H9 (cell line): ENCODE measurements at regions not wholly inside any gene's neighbourhood (a gene's known extent, or its start where the extent isn't known, plus 50 kb on each side); places are given as distances from the start of the nearest gene placed in this dataset.

Experiments
- DNase-seq: peaks from one replicate; pipeline ENCODE4 v3.0.0-alpha.2; 2017
- H2AFZ ChIP-seq: one replicate; pipeline ENCODE4 v1.6.1; 2013; ENCODE audit warnings: mild to moderate bottlenecking, low read length, control low read depth, moderate library complexity
- H2AK5ac ChIP-seq: 2 replicates; pipeline ENCODE4 v1.6.1; 2013; ENCODE audit warnings: low read length, control low read depth, mixed read lengths; ENCODE audit not compliant: insufficient read length
- H2BK120ac ChIP-seq: one replicate; pipeline ENCODE4 v1.6.1; 2013; ENCODE audit warnings: low read depth, mild to moderate bottlenecking, low read length, control low read depth, inconsistent platforms; ENCODE audit not compliant: poor library complexity, severe bottlenecking
- H2BK12ac ChIP-seq: 2 replicates; pipeline ENCODE4 v1.6.1; 2013; ENCODE audit warnings: low read length, control low read depth, mixed read lengths, low read depth; ENCODE audit not compliant: insufficient read length
- H2BK15ac ChIP-seq: 2 replicates; pipeline ENCODE4 v1.6.1; 2013; ENCODE audit warnings: low read depth, low read length, control low read depth
- H2BK20ac ChIP-seq: one replicate; pipeline ENCODE4 v1.6.1; 2013; ENCODE audit warnings: low read depth, mild to moderate bottlenecking, low read length, control low read depth, inconsistent platforms; ENCODE audit not compliant: poor library complexity, severe bottlenecking
- H2BK5ac ChIP-seq: 2 replicates; pipeline ENCODE4 v1.6.1; 2013; ENCODE audit warnings: low read length, control low read depth, mixed read lengths; ENCODE audit not compliant: insufficient read length
- H3K14ac ChIP-seq: 2 replicates; pipeline ENCODE4 v1.6.1; 2013; ENCODE audit warnings: low read length, control low read depth; ENCODE audit not compliant: insufficient read depth
- H3K18ac ChIP-seq: 2 replicates; pipeline ENCODE4 v1.6.1; 2013; ENCODE audit warnings: low read depth, mild to moderate bottlenecking, mixed read lengths, low read length, control low read depth; ENCODE audit not compliant: insufficient read length
- H3K23ac ChIP-seq: 2 replicates; pipeline ENCODE4 v1.6.1; 2013; ENCODE audit warnings: low read length, control low read depth, mixed read lengths, low read depth; ENCODE audit not compliant: insufficient read length
- H3K23me2 ChIP-seq: 2 replicates; pipeline ENCODE4 v1.6.1; 2013; ENCODE audit warnings: low read depth, mild to moderate bottlenecking, mixed read lengths, low read length, control low read depth; ENCODE audit not compliant: insufficient read length, poor library complexity, severe bottlenecking
- H3K27ac ChIP-seq: 2 replicates; pipeline ENCODE4 v1.5.1; 2013; ENCODE audit warnings: low read length, control low read depth, mixed read lengths, low read depth; ENCODE audit not compliant: insufficient read length
- H3K27me3 ChIP-seq: 2 replicates; pipeline ENCODE4 v1.6.1; 2013; ENCODE audit warnings: low read length, control low read depth, inconsistent platforms; ENCODE audit not compliant: insufficient read depth
- H3K4ac ChIP-seq: 2 replicates; pipeline ENCODE4 v1.6.1; 2013; ENCODE audit warnings: low read depth, mild to moderate bottlenecking, control low read depth, inconsistent platforms, low read length, moderate library complexity
- H3K4me1 ChIP-seq: 2 replicates; pipeline ENCODE4 v1.6.1; 2013; ENCODE audit warnings: low read length, control low read depth, inconsistent platforms; ENCODE audit not compliant: insufficient read depth
- H3K4me2 ChIP-seq: 2 replicates; pipeline ENCODE4 v1.6.1; 2013; ENCODE audit warnings: low read length, control low read depth, mixed read lengths; ENCODE audit not compliant: insufficient read length, insufficient read depth
- H3K56ac ChIP-seq: 2 replicates; pipeline ENCODE4 v1.6.1; 2013; ENCODE audit warnings: low read depth, mild to moderate bottlenecking, mixed read lengths, low read length, control low read depth; ENCODE audit not compliant: insufficient read length
- H3K79me1 ChIP-seq: 2 replicates; pipeline ENCODE4 v1.6.1; 2013; ENCODE audit warnings: low read depth, mild to moderate bottlenecking, moderate library complexity, low read length, control low read depth, inconsistent platforms; ENCODE audit not compliant: insufficient read depth, poor library complexity, severe bottlenecking
- H3K79me2 ChIP-seq: 2 replicates; pipeline ENCODE4 v1.6.1; 2013; ENCODE audit warnings: low read length, control low read depth, inconsistent platforms; ENCODE audit not compliant: insufficient read depth
- H3K9ac ChIP-seq: 2 replicates; pipeline ENCODE4 v1.6.1; 2013; ENCODE audit warnings: low read length, control low read depth, mixed read lengths; ENCODE audit not compliant: insufficient read length; ENCODE audit errors: extremely low read depth
- H3K9me3 ChIP-seq: one replicate; pipeline ENCODE4 v1.6.1; 2013; ENCODE audit warnings: low read depth, low read length, inconsistent platforms; ENCODE audit not compliant: control insufficient read depth
- H3T11ph ChIP-seq: one replicate; pipeline ENCODE4 v1.6.1; 2013; ENCODE audit warnings: mild to moderate bottlenecking, low read length, control low read depth, inconsistent platforms
- H4K20me1 ChIP-seq: one replicate; pipeline ENCODE4 v1.6.1; 2013; ENCODE audit not compliant: control insufficient read depth, insufficient read length, insufficient read depth
- H4K5ac ChIP-seq: 2 replicates; pipeline ENCODE4 v1.6.1; 2013; ENCODE audit warnings: low read depth, mild to moderate bottlenecking, mixed read lengths, low read length, control low read depth; ENCODE audit not compliant: insufficient read length
- H4K8ac ChIP-seq: replicated peaks from 2 replicates; pipeline ENCODE4 v1.6.1; 2013; ENCODE audit warnings: low read length, control low read depth, mixed read lengths, low read depth; ENCODE audit not compliant: insufficient read length
- H4K91ac ChIP-seq: 2 replicates; pipeline ENCODE4 v1.6.1; 2013; ENCODE audit warnings: low read depth, mild to moderate bottlenecking, moderate library complexity, mixed read lengths, low read length, control low read depth; ENCODE audit not compliant: insufficient read length
- H3K27ac Mint-ChIP-seq, 3 experiments: 2 replicates in 2 of 3; 3 replicates in 1 of 3; pipeline ENCODE4 v1.8.0; 2020 to 2021; ENCODE audit warnings: mixed read lengths in 3 of 3, mild to moderate bottlenecking in 1 of 3, moderate library complexity in 1 of 3
- H3K27me3 Mint-ChIP-seq: 2 replicates; pipeline ENCODE4 v1.8.0; 2021; ENCODE audit warnings: low read depth, mild to moderate bottlenecking, moderate library complexity, mixed read lengths
- H3K36me3 Mint-ChIP-seq, 3 experiments: 2 replicates in 2 of 3; 3 replicates in 1 of 3; pipeline ENCODE4 v1.8.0; 2020 to 2021; ENCODE audit warnings: low read depth in 3 of 3, mixed read lengths in 3 of 3; ENCODE audit not compliant: insufficient read depth in 1 of 3
- H3K4me1 Mint-ChIP-seq, 2 experiments: 2 replicates each; pipeline ENCODE4 v1.8.0; 2020; ENCODE audit warnings: mixed read lengths in 2 of 2
- H3K4me3 Mint-ChIP-seq, 2 experiments: 2 replicates in 1 of 2; 3 replicates in 1 of 2; pipeline ENCODE4 v1.8.0; 2020 to 2021; ENCODE audit warnings: mild to moderate bottlenecking in 2 of 2, mixed read lengths in 2 of 2, moderate library complexity in 1 of 2
- H3K9me3 Mint-ChIP-seq, 2 experiments: 2 replicates in 1 of 2; 3 replicates in 1 of 2; pipeline ENCODE4 v1.8.0; 2020; ENCODE audit warnings: mild to moderate bottlenecking in 2 of 2, mixed read lengths in 2 of 2, moderate library complexity in 1 of 2
- CTCF ChIP-seq: fragments of 200-600 bp; sonication (generic); conservative IDR thresholded peaks from 3 replicates; pipeline ENCODE4 v1.8.0; 2021; ENCODE audit warnings: antibody characterized with exemption, mild to moderate bottlenecking
- WGBS: extraction: QIAGEN DNeasy Blood & Tissue Kit; methylation state at CpG from one replicate; pipeline ENCODE4 v1.1.7; 2013; ENCODE audit warnings: missing lambda C conversion rate, low lambda C conversion rate, mixed read lengths; ENCODE audit not compliant: insufficient read length; ENCODE audit errors: extremely low coverage; 5-methylcytosine and 5-hydroxymethylcytosine counted together

DNA sequence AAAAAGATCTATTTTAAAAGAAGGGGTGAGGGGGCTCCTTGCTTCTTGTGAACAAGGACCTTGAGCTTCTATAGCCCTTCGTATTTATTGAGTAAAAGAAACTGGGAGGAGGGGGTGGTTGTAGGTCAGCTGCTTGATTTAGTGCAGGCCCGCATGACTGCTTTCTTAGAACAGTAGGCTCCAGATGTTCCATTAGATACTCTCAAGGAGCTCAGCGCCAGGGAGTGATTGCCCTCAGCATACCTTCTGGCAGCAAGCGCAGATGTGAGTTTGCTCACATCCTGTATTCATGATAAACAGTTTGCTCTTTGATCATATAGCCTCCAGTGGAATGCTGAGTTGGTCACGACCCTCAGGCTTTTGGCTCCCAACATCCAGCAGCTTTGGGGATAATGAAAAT, 108.9 kb upstream of the XPO1 start:
- Histone ChIP-seq H2BK20ac (no peak overlapping the region), H3K9me3 (no peaks in the 10 kb centered on the region), H3K4me2 (no peak overlapping the region), H3K27ac (no peak overlapping the region), H3K23ac (no peak overlapping the region), H2BK15ac (no peak overlapping the region), H3K9ac (no peak overlapping the region), H3K27me3 (no peaks in the 10 kb centered on the region), H4K91ac (no peak overlapping the region), H3K79me2 (no peaks in the 10 kb centered on the region), H4K5ac (no peak overlapping the region), H3K4ac (no peak overlapping the region), H2AK5ac (no peak overlapping the region), H2BK5ac (no peak overlapping the region), H3K18ac (no peak overlapping the region), H2BK12ac (no peak overlapping the region), H4K8ac (no peak overlapping the region), H3K79me1 (no peaks in the 10 kb centered on the region), H3T11ph (no peak overlapping the region), H3K56ac (no peak overlapping the region), H3K23me2 (no peaks in the 10 kb centered on the region), H3K14ac (no peak overlapping the region), H3K4me1 (no peaks in the 10 kb centered on the region), H4K20me1 (no peaks in the 10 kb centered on the region), H2BK120ac (no peak overlapping the region), H2AFZ (no peak overlapping the region)
- DNase-seq, result no peak
- H3K4me3 Mint-ChIP-seq, result no peak overlapping the region
- H3K4me1 Mint-ChIP-seq, result no peaks in the 10 kb centered on the region
- TF ChIP-seq CTCF, result no peak
- no CpG with 5 or more reads among the region's 5 CpGs for WGBS
- H3K9me3 Mint-ChIP-seq, result peaks cover 12 to 18% of the 10 kb centered on the region in 2 experiments
- H3K27me3 Mint-ChIP-seq, result no peaks in the 10 kb centered on the region
- H3K36me3 Mint-ChIP-seq, result peaks cover 4 to 6% (median 5%) of the 10 kb centered on the region in 3 experiments; a peak in 5 of 7 replicates
- H3K27ac Mint-ChIP-seq, result no peak overlapping the region
